ENCODE measurements at regions not wholly inside any gene's neighbourhood (a gene's known extent, or its start where the extent isn't known, plus 50 kb on each side); places are given as distances from the start of the nearest gene placed in this dataset.
A peak's percentile ranks its signal among the peaks of the same experiment; 100 is the strongest.

DNA sequence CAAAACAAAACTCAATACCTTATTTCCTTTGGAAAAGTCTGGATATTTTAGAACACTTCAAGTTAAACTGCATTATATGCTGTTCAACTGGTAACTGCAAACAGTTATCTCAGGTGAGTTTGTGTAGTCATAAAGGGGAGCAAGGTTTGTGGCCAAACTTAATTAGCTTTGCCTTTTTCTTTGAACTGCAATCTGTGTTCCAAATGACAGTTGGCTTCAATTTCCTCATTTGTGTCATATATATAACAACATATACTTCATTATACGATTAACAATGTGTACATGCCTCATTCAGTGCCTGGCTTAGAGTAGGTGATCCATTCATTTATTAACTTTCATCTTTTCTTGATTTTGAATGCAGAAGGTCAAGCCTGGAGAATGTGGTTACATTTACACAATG, 55.8 kb downstream of the KCNE4 start:
- DNase-seq, result no peak

DNA sequence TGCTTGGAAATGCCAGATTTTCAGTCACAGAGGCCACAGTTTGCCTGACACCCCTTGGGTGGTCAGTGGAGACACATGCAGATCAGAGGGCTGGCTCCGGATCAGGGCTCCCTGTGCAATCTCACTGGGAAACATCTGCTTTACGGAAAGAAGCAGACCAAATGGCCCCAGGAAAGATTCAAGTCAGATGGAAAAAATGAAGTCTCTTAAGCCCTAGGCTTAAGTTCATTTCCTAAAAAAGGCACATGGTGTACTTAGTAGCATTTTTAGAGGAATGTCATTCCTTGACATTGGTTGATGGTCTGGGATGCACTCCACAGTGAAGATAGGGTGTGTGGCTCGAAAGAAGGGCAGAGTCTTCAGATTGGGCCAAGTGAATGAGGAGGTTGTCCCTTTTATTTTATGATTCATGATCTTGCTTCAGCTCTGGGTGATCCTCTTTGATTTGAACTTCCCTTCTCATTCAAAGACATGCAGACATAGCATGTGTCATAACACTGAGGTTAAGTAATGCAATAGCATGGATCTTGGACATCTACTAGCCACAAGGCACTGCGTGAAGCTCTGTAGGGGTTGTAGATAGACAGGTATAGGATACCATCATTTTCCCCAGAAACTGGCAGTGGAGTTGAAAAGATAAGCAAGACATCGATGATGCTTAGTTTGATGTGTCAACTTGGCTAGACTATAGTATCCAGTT, 56.5 kb downstream of the KCNE4 start:
- no peak for DNase-seq

DNA sequence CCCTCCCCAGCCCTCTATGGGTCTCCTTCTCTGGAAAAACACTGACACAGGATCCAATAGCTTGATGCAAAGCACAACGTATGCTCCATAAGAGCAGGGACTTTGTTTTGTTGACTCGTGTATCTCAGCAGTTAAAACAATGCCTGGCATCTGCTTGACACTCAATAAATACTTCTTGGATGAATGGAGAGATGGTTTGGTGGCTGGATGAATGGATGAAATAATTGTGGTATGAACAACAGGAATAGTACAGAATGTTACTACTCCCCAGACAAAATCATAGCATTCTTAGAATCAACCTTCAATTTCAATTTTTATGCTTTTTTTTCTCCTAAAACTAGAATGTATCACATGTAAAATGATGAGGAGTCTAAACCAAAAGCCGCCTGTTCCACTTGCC, 57.4 kb downstream of the KCNE4 start:
- DNase-seq, result no peak

DNA sequence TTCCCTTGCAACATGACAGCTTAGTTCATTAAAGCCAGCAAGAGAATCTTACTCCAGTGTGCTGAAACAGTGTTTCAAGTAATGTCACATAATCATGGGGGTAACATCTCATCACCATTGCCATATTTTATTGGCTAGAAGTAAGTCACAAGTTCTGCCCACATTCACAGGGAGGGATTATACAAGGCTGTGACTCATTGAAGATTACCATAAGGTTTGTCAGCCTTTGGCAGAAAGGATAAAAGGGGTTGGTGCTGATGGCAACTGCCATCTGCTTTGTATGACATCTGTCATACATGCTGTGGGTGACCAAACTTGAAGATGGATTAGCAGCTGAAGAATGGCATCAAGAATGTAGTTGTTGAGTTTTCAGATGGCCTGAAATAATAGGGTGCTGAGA, 61.2 kb downstream of the KCNE4 start:
- DNase-seq, result peak; percentile 75

DNA sequence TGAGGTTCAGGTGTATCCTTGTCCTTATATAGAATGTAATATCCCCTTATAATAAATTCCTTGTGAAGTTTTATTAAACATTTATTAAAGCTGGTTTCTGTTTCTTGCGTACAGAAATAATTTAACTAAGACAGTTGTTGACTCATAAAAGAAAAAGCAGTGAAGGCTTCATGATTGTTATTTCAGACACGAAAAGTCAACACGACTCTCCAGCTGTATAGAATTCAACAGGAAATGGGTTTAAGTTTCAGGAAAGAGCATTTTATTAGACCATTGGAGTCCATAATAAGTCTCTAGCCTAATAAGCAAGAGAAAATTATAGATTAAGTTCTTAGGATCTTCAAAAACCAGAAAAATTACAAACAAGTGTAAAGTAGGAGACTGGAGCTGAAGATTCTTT, 62.2 kb downstream of the KCNE4 start:
- DNase-seq, result no peak

DNA sequence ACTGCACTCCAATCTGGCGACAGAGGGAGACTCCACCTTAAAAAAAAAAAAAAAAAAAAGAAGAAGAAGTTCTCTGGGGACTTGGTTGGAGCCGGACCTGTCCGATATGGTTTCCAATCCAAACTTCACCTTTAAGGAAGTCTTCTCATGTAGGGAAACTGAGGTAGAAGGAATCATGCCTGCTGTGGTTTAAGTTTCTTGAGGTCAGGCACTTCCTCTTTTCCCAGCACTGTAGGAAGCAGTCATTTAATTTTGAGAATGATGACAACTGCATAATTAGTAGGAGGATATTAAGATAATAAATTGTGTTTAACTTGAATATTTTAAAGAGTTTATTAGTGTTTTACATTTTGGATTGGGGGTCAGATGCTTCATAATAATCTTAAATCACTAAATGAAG, 62.9 kb downstream of the KCNE4 start:
- DNase-seq, result no peak

DNA sequence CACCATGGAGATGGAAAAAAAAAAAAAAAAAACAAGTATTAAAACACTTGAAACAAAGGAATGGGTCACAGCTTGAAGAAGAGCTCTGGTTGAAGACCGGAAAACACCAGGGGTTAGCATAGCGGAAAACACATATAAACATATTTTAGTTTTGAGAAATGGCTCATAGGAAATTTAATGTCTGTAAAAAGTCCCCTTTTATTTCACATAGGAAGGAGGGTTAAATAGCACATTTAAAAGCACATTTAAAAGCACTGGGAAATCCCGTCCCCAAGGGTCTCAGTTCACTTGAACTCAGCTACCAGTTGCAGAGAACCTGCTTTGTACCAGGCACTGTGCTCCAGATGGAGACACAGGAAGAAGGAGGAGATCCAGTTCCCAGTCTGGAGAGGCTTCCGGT, 65.5 kb downstream of the KCNE4 start:
- no peak for DNase-seq

DNA sequence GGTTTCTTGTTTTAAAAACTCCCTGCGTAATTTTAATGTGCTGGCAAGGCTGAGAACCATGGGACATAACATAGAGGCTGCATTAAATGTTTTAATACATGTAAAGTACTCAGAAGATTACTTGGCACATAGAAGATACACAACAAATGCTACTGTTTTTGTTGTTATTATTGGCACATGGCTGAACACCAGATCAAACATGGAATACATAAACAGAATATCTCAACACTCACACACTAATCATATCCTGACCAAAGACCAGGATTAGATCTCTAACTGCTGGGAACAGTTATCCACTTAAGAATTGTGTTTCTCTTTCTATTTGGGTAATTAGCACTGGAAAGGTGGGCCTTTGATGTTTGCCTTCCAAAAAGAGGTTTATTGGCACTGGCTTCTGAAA, 69.3 kb downstream of the KCNE4 start:
- no peak for DNase-seq

DNA sequence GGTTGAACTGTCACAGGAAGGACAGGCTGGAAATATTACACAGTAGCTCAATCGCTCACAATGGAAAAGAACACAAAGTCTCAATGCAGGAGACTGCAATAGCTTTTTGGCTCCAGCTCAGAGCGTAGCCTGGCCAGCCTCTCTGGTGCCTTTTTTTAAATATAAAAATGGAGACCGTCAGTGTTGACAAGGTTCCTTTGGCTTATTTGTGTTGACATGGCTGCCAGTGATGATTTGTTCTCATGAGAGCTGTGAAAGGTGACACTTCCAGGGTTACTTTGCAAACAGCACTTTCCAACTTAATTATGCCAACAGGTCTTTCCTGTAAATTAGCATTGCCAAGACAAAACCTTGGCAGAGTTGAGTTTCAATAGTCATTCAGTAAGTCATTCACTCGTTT, 70.8 kb downstream of the KCNE4 start:
- DNase-seq, result no peak

DNA sequence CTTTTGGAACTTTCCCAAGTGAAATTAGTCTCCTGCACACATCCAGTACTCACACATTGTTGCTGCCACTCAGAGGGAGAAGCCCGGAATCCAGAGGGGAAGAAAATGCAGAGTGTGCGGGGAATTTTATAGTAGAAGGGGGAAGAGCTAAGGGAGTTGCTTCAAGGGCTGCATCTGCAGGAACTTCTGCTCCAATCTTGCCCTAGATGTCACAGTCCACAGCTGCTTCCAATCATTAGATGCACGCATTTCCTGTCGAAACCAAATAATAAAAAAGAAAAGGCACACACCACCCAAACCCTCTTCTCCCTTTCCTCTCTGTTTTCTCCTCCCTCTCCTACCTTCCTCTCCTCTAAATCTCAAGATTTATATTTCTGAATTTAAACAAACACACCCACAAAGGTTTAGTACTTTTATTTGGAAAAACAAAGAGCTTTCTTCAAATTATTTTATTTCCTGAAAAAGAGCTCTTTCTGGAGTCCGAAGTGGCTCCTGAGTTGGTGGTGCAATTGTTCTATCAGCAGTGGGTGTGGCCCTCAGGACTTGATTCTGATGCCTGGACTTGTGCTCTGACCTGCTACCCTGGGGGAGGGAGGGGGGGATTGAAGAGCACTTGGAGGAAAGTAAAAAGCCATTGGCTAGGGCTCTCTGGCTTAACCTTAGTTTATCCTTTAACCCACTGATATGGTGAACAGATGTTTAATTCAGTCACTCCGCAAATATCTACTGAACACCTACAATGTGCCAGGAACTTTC, 72.0 kb downstream of the KCNE4 start:
- no peak for DNase-seq

DNA sequence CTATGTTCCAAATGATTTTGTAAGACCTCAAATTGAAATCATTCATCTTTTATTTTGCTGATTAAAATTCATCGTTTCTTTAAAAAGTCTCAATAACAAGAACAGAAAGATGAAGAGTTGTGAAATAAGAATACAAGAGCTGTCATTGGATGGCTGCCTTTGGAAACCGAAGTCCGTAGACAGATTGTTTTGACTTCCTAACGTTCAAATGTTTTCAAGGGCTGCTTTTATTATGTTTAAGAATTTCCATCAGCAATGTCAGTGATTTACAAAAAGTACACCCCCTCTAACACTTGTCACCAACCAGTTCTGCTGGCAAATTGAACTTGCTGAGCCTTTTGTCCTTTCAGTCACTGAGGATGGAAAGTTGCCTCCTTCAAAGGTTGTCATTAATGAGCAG, 89.6 kb downstream of the KCNE4 start:
- DNase-seq, result no peak

DNA sequence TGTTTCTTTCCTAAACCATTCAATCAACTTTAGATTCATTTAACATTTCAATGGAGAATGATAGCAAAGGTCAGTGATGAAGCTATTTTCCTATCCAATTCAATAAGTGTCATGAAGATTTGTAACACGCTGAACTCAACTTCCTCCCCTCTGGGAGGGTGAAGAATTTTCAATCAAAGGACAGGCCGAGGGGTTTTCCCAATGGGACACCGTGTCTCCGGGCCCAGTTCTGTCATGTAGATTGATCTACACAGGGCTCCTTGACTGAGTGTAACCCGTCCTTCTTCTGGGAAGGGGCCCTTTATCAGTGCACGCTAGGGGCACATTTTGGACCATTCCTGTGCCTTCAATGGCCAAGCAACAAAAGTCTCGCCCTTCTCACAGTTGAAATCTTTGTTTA, 90.1 kb downstream of the KCNE4 start:
- no peak for DNase-seq

DNA sequence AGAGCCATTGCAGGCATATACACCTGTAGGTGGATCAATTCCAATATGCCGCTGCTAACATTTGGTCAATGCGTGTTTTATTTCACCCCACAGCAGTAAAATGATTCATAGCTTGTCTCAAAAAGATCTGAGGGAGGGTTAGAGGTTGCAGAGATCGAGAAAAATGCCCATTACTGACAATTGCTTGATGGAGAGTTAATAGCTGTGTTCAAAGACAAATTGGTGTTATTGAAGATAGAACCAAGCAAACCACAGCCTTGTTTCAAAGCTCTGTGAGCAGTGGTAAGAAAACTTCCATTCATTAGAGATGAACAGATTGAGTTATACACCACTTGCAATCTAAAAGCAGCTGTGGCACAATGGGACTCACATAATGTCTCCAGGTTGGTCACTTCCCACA, 95.4 kb downstream of the KCNE4 start:
- no peak for DNase-seq

DNA sequence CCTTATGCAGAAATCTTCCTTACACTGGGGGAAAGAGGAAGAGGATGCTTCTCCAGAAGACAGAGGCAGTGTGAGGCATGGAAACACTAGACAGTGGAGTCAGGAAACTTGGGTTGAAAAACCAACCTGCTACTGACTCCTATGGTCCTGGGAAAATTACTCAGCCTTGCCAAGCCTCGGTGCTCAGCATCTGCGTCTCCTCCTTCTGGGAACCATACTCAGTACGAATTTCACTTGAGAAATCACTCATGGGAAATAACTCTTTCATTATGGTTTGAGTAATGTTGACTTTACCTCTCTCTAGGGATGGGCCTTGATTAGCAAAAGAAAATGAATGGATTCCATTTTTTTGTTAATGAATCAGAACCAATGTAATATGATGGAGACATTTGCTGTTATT, 96.5 kb downstream of the KCNE4 start:
- DNase-seq, result no peak

DNA sequence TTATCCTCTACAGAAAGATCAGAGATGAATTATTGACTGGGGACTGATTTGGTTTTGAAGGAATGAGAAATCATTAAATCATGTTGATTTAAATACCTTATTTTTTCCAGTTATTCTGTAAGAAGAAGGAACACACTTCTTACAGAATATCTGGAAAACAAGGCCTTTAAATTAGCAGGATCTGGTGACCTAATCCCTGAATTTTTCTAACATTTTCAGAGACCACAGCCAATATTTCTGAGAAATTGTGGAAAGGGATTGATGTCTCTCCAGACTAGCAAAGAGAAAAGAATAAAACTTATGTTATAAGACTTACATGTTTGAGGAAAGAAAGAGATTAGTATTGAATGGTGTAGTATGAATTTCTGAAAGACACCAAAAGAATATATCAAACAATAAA, 104.0 kb downstream of the KCNE4 start:
- no peak for DNase-seq

DNA sequence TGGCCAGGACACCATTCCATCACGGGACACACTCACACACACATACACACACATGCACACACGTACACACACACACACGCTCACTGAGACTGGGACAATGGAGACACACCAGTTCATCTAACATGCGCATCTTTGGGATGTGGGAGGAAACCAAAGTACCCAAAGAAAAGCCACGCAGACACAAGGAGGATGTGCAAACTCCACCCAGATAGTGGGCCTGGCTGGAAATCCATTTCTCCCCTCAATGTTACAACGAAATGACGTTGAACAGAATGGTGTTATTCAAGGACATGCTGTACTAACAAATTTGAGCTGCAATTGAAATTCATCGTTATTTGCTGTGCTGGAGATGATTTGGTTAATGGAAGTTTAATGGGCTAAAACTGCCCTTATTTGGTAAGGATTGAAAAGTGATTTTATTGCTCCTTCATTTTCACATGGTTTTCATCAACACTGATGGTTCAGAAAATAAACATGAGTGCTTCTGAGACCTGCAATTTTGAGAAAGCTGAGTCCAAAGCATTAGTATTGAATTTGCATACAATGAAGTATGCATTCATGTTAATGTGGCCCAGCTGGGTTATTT, 110.0 kb downstream of the KCNE4 start:
- no peak for DNase-seq

DNA sequence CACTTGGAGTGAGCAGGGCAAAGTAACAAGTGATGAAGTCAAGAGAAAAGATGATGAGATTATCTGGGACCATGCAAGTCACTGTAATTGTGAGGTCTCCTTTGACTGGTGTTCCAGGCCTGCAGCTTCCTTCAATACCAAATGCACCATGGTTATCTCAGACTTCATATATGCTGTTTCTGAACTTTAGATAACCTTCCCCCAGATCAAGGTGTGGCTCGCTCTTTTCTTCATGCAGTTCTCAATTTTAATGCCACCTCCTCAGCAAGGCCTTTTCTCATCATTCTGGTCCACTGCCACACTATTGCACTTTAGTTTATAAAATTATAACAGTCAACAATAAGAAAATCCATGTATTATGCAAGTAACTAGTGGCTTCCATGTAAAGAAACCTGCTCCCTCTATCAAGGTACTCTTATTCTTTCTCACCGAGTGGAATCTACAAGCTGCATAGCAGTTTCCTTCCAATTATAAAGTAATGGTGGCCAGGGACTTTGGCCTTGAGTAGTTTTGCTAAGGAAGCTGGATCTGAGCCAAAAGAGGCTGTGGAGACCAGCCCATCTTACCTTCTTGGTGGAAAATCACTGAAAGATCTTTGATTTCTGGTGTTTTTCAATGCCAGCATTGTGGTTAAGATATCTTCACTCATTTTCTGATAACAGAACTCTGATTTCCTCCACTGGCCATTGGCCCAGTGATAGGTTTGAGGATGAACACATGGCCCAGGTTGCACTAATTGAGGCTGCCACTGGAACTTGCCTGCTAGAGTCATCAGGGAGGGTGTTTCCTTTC, 113.6 kb downstream of the KCNE4 start:
- no peak for DNase-seq

DNA sequence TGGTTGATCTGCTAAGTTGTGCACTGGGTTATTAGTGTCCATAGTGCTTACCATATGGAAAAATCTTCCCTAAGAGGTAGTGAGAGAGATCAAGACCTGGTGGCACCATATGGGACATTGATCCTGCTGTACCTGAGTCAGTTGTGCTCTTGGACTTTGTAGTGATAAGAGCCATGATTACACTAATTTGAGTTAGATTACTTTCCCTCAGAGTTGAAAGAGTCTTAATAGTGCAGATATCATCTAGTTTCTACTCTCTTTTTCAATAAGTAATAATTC, 114.2 kb downstream of the KCNE4 start:
- peak; percentile 65 for DNase-seq

DNA sequence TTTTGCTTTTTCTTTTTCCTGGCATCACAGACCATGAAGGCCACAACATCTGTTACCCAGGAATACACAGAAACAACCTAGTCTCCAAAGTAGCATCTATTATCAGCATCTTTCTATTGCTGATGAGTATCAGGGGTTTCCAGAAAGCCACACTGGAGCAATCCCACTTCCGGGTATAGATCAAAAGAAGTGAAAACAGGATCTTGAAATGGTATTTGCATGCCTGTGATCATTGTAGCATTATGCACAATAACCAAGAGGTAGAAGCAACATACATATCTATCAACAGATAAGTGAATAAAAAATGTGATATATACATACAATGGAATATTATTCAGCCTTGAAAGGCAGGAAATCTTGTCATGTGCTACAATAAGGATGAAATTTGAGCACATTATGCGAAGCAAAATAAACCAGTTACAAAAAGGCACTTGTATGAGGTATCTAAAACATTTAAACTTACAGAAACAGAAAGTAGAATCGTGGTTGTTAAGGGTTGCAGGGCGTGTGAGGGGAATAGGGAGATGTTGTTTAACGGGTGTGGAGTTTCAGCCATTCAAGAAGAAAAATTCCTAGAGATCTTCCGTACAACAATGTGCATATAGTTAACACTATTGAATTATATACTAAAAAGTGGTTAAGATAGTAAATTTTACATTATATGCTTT, 115.1 kb downstream of the KCNE4 start:
- DNase-seq, result no peak

DNA sequence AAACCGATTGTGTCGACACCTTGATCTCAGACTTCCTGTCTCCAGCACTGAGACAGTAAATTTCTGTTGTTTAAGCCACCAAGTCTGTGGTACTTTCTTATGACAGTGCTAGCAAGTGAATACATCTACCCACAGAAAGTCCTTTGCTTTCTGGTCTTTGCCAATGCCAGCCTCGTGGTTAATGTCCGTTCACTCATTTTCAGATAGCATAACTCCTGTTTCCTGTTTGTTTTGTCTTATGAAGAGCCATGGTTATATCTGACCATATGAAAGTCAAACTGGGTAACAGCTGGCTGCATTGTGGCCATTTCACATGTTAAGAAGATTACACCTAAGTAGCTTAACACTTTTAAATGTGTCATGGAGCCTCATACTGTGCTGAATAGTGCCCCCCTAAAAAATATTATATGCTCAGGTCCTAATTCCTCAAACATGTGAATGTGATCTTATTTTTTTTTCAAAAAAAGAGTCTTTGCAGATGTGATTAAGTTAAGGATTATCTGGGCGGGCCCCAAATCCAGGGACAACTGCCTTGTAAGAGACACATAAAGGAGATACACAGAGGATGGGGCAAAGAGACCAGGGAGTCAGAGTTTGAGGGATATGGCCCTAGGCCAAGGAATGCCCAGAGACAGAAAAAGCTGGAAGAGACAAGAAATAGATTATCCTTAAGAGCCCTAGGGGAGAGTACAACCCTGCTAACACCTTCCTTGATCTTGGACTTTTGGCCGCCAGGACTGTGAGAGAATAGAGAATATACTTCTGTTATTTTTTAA, 118.0 kb downstream of the KCNE4 start:
- DNase-seq, result peak; percentile 80

DNA sequence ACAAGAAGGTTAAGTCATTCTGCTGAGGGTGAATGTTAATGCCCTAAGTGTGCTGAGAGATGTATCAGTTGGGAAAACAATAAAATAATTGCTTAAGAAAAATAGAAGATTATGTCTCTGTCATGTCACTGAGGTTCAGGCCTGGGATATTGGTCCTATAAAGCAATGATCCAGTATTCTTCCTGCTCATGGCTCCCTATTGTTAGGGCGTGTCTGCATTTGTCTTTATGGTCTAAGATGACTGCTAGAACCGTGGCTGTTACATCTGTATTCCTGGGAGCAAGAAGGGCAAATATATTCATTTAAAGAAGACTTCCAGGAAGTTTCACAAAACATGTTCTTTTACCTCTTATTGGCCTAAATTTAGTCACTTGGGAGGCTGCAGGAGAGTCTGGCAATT, 125.0 kb downstream of the KCNE4 start:
- DNase-seq, result no peak

DNA sequence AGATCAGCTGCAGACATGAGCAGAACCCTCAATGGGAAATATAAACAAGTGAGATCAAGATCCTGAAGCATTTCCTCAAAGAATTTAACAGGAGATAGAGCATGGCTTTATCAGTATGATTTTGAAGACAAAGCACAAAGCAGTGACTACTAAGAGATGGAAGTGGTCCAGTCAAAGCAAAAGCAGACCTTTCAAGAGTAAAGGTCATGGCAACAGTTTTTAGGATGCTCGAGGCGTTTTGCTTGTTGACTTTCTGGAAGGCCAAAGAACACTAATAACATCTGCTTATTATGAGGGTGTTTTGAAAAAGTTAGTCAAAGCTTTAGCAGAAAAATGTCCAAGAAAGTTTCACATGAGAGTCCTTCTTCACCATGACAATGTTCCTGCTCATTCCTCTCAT, 128.5 kb downstream of the KCNE4 start:
- DNase-seq, result no peak

DNA sequence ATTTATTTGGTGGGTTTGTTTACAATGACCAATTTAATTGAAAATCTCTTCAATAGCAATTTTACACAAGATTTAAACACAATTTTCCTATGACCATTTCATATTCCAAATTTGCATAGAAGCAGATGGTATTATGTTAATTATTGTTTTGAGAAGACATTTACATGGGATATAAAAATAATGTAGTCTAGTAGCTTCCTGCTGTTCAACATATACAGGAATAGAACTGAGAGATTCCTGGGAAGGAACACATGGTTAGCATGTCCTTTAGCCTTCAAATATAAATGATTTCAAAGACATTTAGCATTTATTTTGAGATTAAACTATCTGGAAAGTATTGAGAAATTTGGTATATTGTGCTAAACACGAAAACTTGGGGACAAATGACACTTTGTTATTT, 129.6 kb downstream of the KCNE4 start:
- DNase-seq, result no peak
